ENCODE measurements at regions not wholly inside any gene's neighbourhood (a gene's known extent, or its start where the extent isn't known, plus 50 kb on each side); places are given as distances from the start of the nearest gene placed in this dataset.

DNA sequence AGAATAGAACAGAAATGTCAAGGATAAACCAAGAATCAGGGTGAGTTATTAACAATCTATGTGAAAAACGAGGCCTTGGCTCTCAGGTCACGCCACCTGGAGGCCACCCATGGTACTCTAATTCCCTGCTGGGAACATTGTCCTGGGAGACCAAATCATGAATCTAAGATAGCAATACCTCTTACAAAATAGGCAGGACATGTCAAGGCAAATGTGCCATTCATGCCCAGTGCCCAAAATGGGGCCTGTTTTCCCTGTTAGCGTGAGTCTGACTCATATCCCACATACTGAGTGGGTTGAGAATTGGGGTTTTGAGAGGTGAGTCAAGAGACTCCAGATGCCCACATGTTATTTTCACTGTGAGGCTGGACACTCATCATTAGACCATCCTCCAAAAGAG is 380.8 kb downstream of the HHIPL2 start:
- H3K9ac ChIP-seq (ENCODE audit: low read depth, low read length, poor library complexity, severe bottlenecking) = no peak overlapping the region
- H3K4me3 ChIP-seq (ENCODE audit: low read length, poor library complexity, severe bottlenecking) = no peak overlapping the region
- no peak overlapping the region for H2AFZ ChIP-seq (ENCODE audit: low read length)
- H3K9me3 ChIP-seq (ENCODE audit: insufficient read depth, low read depth, low read length) = no peaks in the 10 kb centered on the region
- H3K27me3 ChIP-seq (ENCODE audit: insufficient read depth, low read length, poor library complexity, severe bottlenecking) = no peaks in the 10 kb centered on the region
- H3K4me1 ChIP-seq (ENCODE audit: insufficient read depth, low read length, poor library complexity, severe bottlenecking) = no peaks in the 10 kb centered on the region
- no peaks in the 10 kb centered on the region for H3K9me2 ChIP-seq (replicated peaks; ENCODE audit: low read depth, low read length)
- H4K20me1 ChIP-seq (ENCODE audit: insufficient read depth, low read length, poor library complexity, severe bottlenecking) = no peaks in the 10 kb centered on the region
- H3K79me2 ChIP-seq (ENCODE audit: insufficient read depth, low read length) = no peaks in the 10 kb centered on the region
- no peaks in the 10 kb centered on the region for H3F3A ChIP-seq (ENCODE audit: low read depth)
- H3K4me2 ChIP-seq (ENCODE audit: low read depth, low read length, poor library complexity, severe bottlenecking) = no peak overlapping the region
- no peak for TF ChIP-seq EZH2phosphoT487 (IDR thresholded peaks at IDR 0.05; ENCODE audit: borderline replicate concordance)
- TF ChIP-seq, protein P1, sequence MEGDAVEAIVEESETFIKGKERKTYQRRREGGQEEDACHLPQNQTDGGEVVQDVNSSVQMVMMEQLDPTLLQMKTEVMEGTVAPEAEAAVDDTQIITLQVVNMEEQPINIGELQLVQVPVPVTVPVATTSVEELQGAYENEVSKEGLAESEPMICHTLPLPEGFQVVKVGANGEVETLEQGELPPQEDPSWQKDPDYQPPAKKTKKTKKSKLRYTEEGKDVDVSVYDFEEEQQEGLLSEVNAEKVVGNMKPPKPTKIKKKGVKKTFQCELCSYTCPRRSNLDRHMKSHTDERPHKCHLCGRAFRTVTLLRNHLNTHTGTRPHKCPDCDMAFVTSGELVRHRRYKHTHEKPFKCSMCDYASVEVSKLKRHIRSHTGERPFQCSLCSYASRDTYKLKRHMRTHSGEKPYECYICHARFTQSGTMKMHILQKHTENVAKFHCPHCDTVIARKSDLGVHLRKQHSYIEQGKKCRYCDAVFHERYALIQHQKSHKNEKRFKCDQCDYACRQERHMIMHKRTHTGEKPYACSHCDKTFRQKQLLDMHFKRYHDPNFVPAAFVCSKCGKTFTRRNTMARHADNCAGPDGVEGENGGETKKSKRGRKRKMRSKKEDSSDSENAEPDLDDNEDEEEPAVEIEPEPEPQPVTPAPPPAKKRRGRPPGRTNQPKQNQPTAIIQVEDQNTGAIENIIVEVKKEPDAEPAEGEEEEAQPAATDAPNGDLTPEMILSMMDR (conservative IDR thresholded peaks at IDR 0.05; ENCODE audit: low read length) = peak; percentile 96
- no peaks in the 10 kb centered on the region for H3K36me3 ChIP-seq (ENCODE audit: insufficient read depth, low read length)

DNA sequence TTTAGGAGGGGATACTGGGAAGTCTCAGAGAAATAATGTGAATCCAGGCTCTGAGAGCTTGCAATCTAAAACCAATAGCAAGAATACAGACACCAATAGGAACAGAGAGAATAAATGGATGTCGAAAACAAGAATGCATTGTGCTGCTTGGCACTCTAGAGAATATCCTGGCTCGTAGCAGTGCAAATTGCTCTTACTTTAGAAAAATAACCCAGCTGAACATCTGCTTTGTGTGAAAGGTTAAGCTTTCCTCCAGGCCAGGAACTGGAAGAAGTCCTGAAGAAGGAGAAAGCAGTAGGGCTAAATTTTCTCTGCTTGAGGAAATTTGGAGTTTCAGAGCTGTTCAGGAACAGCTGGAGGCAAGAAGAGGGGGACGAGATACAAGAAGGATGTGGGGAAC is 382.3 kb downstream of the HHIPL2 start:
- H3K9me2 ChIP-seq (replicated peaks; ENCODE audit: low read depth, low read length) = no peaks in the 10 kb centered on the region
- H3K9ac ChIP-seq (ENCODE audit: low read depth, low read length, poor library complexity, severe bottlenecking) = no peak overlapping the region
- H3K9me3 ChIP-seq (ENCODE audit: insufficient read depth, low read depth, low read length) = no peaks in the 10 kb centered on the region
- TF ChIP-seq, protein P1 (conservative IDR thresholded peaks at IDR 0.05; ENCODE audit: low read length) = no peak
- no peaks in the 10 kb centered on the region for H3K36me3 ChIP-seq (ENCODE audit: insufficient read depth, low read length)
- H2AFZ ChIP-seq (ENCODE audit: low read length) = no peak overlapping the region
- no peaks in the 10 kb centered on the region for H3K4me1 ChIP-seq (ENCODE audit: insufficient read depth, low read length, poor library complexity, severe bottlenecking)
- H3K27me3 ChIP-seq (ENCODE audit: insufficient read depth, low read length, poor library complexity, severe bottlenecking) = no peaks in the 10 kb centered on the region
- H3K4me3 ChIP-seq (ENCODE audit: low read length, poor library complexity, severe bottlenecking) = no peak overlapping the region
- H4K20me1 ChIP-seq (ENCODE audit: insufficient read depth, low read length, poor library complexity, severe bottlenecking) = no peaks in the 10 kb centered on the region
- no peaks in the 10 kb centered on the region for H3K79me2 ChIP-seq (ENCODE audit: insufficient read depth, low read length)
- H3F3A ChIP-seq (ENCODE audit: low read depth) = no peaks in the 10 kb centered on the region
- no peak overlapping the region for H3K4me2 ChIP-seq (ENCODE audit: low read depth, low read length, poor library complexity, severe bottlenecking)

DNA sequence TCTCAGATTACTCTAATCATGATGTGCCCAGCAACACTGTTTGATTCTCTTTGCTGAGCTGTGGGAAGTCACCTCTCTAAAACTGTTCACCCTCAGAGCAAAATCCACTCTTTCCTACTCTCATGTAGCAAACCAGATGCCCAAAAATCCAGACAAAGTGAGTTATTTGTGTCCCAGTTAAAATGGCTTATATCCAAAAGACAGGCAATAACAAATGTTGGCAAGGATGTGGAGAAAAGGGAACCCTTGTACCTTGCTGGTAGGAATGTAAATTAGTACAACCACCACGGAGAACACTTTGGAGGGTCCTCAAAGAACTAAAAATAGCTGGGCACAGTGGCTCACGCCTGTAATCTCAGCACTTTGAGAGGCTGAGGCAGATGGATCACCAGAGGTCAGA is 384.0 kb downstream of the HHIPL2 start:
- no peaks in the 10 kb centered on the region for H4K20me1 ChIP-seq (ENCODE audit: insufficient read depth, low read length, poor library complexity, severe bottlenecking)
- no peak overlapping the region for H3K4me2 ChIP-seq (ENCODE audit: low read depth, low read length, poor library complexity, severe bottlenecking)
- H3F3A ChIP-seq (ENCODE audit: low read depth) = no peaks in the 10 kb centered on the region
- no peaks in the 10 kb centered on the region for H3K79me2 ChIP-seq (ENCODE audit: insufficient read depth, low read length)
- H3K27me3 ChIP-seq (ENCODE audit: insufficient read depth, low read length, poor library complexity, severe bottlenecking) = no peaks in the 10 kb centered on the region
- no peaks in the 10 kb centered on the region for H3K36me3 ChIP-seq (ENCODE audit: insufficient read depth, low read length)
- H3K9ac ChIP-seq (ENCODE audit: low read depth, low read length, poor library complexity, severe bottlenecking) = no peak overlapping the region
- no peak for TF ChIP-seq EZH2phosphoT487 (IDR thresholded peaks at IDR 0.05; ENCODE audit: borderline replicate concordance)
- TF ChIP-seq, protein P1 (conservative IDR thresholded peaks at IDR 0.05; ENCODE audit: low read length) = no peak
- H3K9me3 ChIP-seq (ENCODE audit: insufficient read depth, low read depth, low read length) = no peaks in the 10 kb centered on the region
- H3K4me3 ChIP-seq (ENCODE audit: low read length, poor library complexity, severe bottlenecking) = no peak overlapping the region
- H3K9me2 ChIP-seq (replicated peaks; ENCODE audit: low read depth, low read length) = no peaks in the 10 kb centered on the region
- H3K4me1 ChIP-seq (ENCODE audit: insufficient read depth, low read length, poor library complexity, severe bottlenecking) = no peaks in the 10 kb centered on the region
- no peak overlapping the region for H2AFZ ChIP-seq (ENCODE audit: low read length)
